ENCODE measurements at regions not wholly inside any gene's neighbourhood (a gene's known extent, or its start where the extent isn't known, plus 50 kb on each side); places are given as distances from the start of the nearest gene placed in this dataset.

- TF ChIP-seq TSHZ1 (CRISPR knock-in tag; IDR thresholded peaks at IDR 0.05) (no peak), NKRF (IDR thresholded peaks at IDR 0.05; ENCODE audit: borderline replicate concordance) (no peak), ILK (tag; IDR thresholded peaks at IDR 0.05; ENCODE audit: borderline replicate concordance, low read depth) (no peak), MTF1 (CRISPR knock-in tag; IDR thresholded peaks at IDR 0.05; ENCODE audit: borderline replicate concordance) (no peak), SMC3 (conservative IDR thresholded peaks at IDR 0.05; ENCODE audit: insufficient read depth, low read depth, low read length) (no peak)
These were observed 506.1 kb upstream of the HTR2C start (continued) for GRCh38 chrX:114077773-114078172.

Measured in K562 (cell line).